ENCODE measurements at regions not wholly inside any gene's neighbourhood (a gene's known extent, or its start where the extent isn't known, plus 50 kb on each side); places are given as distances from the start of the nearest gene placed in this dataset.
A peak's percentile ranks its signal among the peaks of the same experiment; 100 is the strongest.

- intact Hi-C loops (cut with DNase I), result no loop called here
- no peak for DNase-seq (ENCODE audit: low spot score)
Observed at GRCh38 chr4:3658530-3658913, 107.7 kb upstream of the ADRA2C start.

GRCh38 chr4:3657902-3658529 is 108.2 kb upstream of the ADRA2C start:
- intact Hi-C loops (cut with DNase I), result loop anchor here in 1 of 2 donors (2.0 kb wide), 1 partner anchor 57 kb away; no protein-coding TSS in a partner anchor
- DNase-seq (ENCODE audit: low spot score), result peak; percentile 94

- DNase-seq (ENCODE audit: low spot score), result no peak
- intact Hi-C loops (cut with DNase I), result loop anchor here in 1 of 2 donors (2.0 kb wide), 1 partner anchor 58 kb away; no protein-coding TSS in a partner anchor
Observed at GRCh38 chr4:3656416-3657356, 109.5 kb upstream of the ADRA2C start.

GRCh38 chr4:3655963-3656362 is 110.2 kb upstream of the ADRA2C start:
- intact Hi-C loops (cut with DNase I), result loop anchor here in 1 of 2 donors (2.0 kb wide), 1 partner anchor 59 kb away; no protein-coding TSS in a partner anchor
- no peak for DNase-seq (ENCODE audit: low spot score)

- intact Hi-C loops (cut with DNase I), result no loop called here
- DNase-seq (ENCODE audit: low spot score), result no peak
Observed at GRCh38 chr4:3655485-3655884, 110.7 kb upstream of the ADRA2C start.

GRCh38 chr4:3654036-3654807 is 112.0 kb upstream of the ADRA2C start:
- intact Hi-C loops (cut with DNase I), result no loop called here
- DNase-seq (ENCODE audit: low spot score), result no peak

GRCh38 chr4:3652586-3652985 is 113.6 kb upstream of the ADRA2C start:
- intact Hi-C loops (cut with DNase I), result no loop called here

GRCh38 chr4:3651267-3651845 is 114.8 kb upstream of the ADRA2C start:
- intact Hi-C loops (cut with DNase I), result no loop called here
- DNase-seq (ENCODE audit: low spot score), result no peak

More at GRCh38 chr4:3652586-3652985, 113.6 kb upstream of the ADRA2C start:
- DNase-seq (ENCODE audit: low spot score), result no peak

GRCh38 chr4:3649491-3649890 is 116.7 kb upstream of the ADRA2C start:
- DNase-seq (ENCODE audit: low spot score), result no peak
- intact Hi-C loops (cut with DNase I), result no loop called here

- intact Hi-C loops (cut with DNase I), result no loop called here
- no peak for DNase-seq (ENCODE audit: low spot score)
Observed at GRCh38 chr4:3648731-3649130, 116.5 kb upstream of the LRPAP1 start.

- DNase-seq (ENCODE audit: low spot score), result no peak
- intact Hi-C loops (cut with DNase I), result no loop called here
Observed at GRCh38 chr4:3648195-3648594, 116.0 kb upstream of the LRPAP1 start.

- intact Hi-C loops (cut with DNase I), result no loop called here
- no peak for DNase-seq (ENCODE audit: low spot score)
Observed at GRCh38 chr4:3647421-3647820, 115.2 kb upstream of the LRPAP1 start.

GRCh38 chr4:3645711-3646679 is 113.8 kb upstream of the LRPAP1 start:
- intact Hi-C loops (cut with DNase I), result no loop called here
- no peak for DNase-seq (ENCODE audit: low spot score)

- DNase-seq (ENCODE audit: low spot score), result peak; percentile 92
- intact Hi-C loops (cut with DNase I), result no loop called here
Observed at GRCh38 chr4:3644849-3645627, 112.8 kb upstream of the LRPAP1 start.

GRCh38 chr4:3643518-3644433 is 111.6 kb upstream of the LRPAP1 start:
- no peak for DNase-seq (ENCODE audit: low spot score)
- intact Hi-C loops (cut with DNase I), result no loop called here

GRCh38 chr4:3642806-3643517 is 110.7 kb upstream of the LRPAP1 start:
- DNase-seq (ENCODE audit: low spot score), result no peak
- intact Hi-C loops (cut with DNase I), result no loop called here

Measured in posterior vena cava (tissue), 2 donors.